Neutrophil (primary cell): ENCODE measurements at regions not wholly inside any gene's neighbourhood (a gene's known extent, or its start where the extent isn't known, plus 50 kb on each side); places are given as distances from the start of the nearest gene placed in this dataset.

Experiments
- H3K27ac ChIP-seq: fragments of 200-600 bp; sonication (generic); 2 replicates; pipeline ENCODE4 v1.5.1; 2016; ENCODE audit warnings: mild to moderate bottlenecking, moderate library complexity
- H3K27me3 ChIP-seq: fragments of 200-600 bp; sonication (generic); 2 replicates; pipeline ENCODE4 v1.6.0; 2016; ENCODE audit warnings: mild to moderate bottlenecking
- H3K36me3 ChIP-seq: fragments of 200-600 bp; sonication (generic); 2 replicates; pipeline ENCODE4 v1.5.1; 2017
- H3K4me1 ChIP-seq, 2 experiments: fragments of 200-600 bp in 1 of 2; sonication (generic) in 1 of 2; 1 replicate in 1 of 2; 2 replicates in 1 of 2; pipeline versions ENCODE4 v1.5.1 to v1.6.1; 2013 to 2016; ENCODE audit warnings: low read depth in 1 of 2, low read length in 1 of 2, mild to moderate bottlenecking in 1 of 2, moderate library complexity in 1 of 2; ENCODE audit not compliant: control insufficient read depth in 1 of 2, insufficient read depth in 1 of 2
- H3K4me3 ChIP-seq, 2 experiments: fragments of 200-600 bp in 1 of 2; sonication (generic) in 1 of 2; 1 replicate in 1 of 2; 2 replicates in 1 of 2; pipeline ENCODE4 v1.5.1; 2013 to 2016; ENCODE audit warnings: low read depth in 1 of 2, low read length in 1 of 2, mild to moderate bottlenecking in 1 of 2, moderate library complexity in 1 of 2
- H3K9me3 ChIP-seq: fragments of 200-600 bp; sonication (generic); 2 replicates; pipeline ENCODE4 v1.5.1; 2016
- TF ChIP-seq, protein P1 (sequence below): fragments of 200-600 bp; sonication (generic); IDR thresholded peaks from 2 replicates; pipeline ENCODE4 v1.5.1; 2016; ENCODE audit warnings: antibody characterized with exemption

DNA sequence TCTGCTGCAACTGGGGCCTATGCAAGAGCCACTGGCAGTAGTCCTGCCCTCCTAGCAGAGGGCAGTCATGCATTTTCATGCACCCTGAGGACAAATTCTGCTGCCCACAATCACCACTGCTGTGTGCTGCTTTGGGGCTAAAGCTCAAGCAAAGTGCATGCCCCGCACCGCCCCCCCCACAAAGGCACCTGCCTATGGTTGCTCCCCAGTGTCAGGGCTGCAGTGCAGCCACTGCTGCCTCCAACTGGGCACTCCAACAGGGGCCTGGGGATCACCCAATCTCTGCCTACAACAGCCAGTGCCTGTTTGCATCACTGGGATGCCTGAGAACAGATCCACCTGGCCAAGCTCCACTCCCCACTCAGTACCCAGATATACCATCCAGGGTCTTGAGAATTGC is 417.0 kb downstream of the HTR7 start:
- no peaks in the 10 kb centered on the region for H3K4me1 ChIP-seq
- H3K9me3 ChIP-seq = no peaks in the 10 kb centered on the region
- no peak overlapping the region for H3K27ac ChIP-seq
- no peaks in the 10 kb centered on the region for H3K27me3 ChIP-seq
- no peaks in the 10 kb centered on the region for H3K36me3 ChIP-seq
- TF ChIP-seq, protein P1, sequence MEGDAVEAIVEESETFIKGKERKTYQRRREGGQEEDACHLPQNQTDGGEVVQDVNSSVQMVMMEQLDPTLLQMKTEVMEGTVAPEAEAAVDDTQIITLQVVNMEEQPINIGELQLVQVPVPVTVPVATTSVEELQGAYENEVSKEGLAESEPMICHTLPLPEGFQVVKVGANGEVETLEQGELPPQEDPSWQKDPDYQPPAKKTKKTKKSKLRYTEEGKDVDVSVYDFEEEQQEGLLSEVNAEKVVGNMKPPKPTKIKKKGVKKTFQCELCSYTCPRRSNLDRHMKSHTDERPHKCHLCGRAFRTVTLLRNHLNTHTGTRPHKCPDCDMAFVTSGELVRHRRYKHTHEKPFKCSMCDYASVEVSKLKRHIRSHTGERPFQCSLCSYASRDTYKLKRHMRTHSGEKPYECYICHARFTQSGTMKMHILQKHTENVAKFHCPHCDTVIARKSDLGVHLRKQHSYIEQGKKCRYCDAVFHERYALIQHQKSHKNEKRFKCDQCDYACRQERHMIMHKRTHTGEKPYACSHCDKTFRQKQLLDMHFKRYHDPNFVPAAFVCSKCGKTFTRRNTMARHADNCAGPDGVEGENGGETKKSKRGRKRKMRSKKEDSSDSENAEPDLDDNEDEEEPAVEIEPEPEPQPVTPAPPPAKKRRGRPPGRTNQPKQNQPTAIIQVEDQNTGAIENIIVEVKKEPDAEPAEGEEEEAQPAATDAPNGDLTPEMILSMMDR = no peak
- no peak overlapping the region for H3K4me3 ChIP-seq

DNA sequence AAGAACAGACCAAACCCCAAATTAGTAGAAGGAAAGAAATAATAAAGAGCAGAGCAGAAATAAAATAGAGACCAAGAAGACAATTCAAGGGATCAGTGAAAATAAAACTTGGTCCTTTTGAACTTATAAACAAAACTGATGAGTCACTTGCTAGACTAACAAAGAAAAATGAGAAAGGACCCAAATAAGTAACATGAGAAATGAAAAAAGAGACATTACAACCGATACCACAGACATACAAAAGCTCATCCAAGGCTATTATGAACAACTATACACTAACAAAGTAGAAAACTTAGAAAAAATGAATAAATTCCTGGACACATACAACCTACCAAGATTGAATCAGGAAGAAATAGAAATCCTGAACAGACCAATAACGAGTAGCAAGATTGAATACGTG is 414.5 kb downstream of the HTR7 start:
- Histone ChIP-seq H3K4me1 (no peaks in the 10 kb centered on the region), H3K27me3 (no peaks in the 10 kb centered on the region), H3K27ac (no peak overlapping the region), H3K4me3 (no peak overlapping the region), H3K9me3 (no peaks in the 10 kb centered on the region), H3K36me3 (no peaks in the 10 kb centered on the region)
- TF ChIP-seq, protein P1 = no peak

DNA sequence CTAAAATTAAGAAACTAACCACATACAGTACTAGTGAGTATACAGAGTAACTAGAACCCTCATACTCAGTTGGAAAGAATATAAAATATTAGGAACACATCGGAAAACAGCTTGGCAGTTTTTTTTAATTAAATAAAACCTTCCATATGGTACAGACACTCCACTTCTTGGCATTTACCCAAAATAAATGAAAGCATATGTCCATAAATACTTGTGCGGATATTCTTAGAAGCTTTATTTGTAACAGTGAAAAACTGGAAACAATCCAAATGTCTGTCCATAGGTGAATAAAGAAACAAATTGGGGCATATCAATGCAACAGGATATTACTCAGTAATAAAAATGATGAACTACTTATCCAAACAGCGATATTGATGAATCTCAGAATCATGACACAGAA is 410.0 kb downstream of the HTR7 start:
- no peaks in the 10 kb centered on the region for H3K9me3 ChIP-seq
- TF ChIP-seq, protein P1 = no peak
- no peak overlapping the region for H3K4me3 ChIP-seq
- no peaks in the 10 kb centered on the region for H3K4me1 ChIP-seq
- H3K36me3 ChIP-seq = no peaks in the 10 kb centered on the region
- H3K27me3 ChIP-seq = no peaks in the 10 kb centered on the region
- H3K27ac ChIP-seq = no peak overlapping the region

DNA sequence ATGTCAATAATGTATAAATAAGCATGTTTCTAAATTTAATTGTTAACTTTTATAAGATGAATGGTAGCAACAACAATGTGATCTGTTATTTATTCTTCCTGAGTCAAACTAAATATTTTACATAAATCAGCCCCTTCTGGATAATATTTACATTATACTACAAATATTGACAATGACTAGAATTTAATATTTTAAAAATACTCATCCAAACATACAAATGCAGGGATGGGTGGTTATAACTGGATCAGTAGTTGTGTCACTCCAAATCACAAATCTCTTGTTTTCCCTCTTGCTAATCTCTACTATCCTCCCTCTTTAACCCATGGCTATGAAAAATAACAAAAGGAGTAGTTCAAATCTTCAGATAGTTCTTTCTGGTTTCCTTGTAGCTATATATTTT is 407.0 kb downstream of the HTR7 start:
- Histone ChIP-seq H3K27me3 (no peaks in the 10 kb centered on the region), H3K4me3 (no peak overlapping the region), H3K4me1 (no peaks in the 10 kb centered on the region), H3K9me3 (no peaks in the 10 kb centered on the region), H3K27ac (no peak overlapping the region), H3K36me3 (no peaks in the 10 kb centered on the region)
- TF ChIP-seq, protein P1 = no peak

DNA sequence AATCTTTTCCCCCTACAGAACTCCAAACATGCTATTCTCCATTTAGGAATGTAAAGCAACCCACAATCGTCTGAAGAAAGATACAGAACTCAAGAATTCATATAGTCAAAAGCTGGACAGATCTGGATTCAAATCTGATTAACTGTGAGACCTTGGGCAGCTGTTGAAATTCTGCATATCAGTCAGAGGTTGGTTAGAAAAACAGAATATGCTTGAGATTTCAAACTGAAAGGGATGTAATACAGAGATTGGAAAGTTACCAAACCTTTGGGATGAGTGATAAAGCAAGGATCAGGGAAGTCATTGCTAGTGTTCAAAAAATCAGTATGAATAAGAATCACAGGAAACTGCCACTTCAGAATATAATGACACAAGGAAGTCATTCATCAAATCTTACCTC is 406.6 kb downstream of the HTR7 start:
- Histone ChIP-seq H3K36me3 (no peaks in the 10 kb centered on the region), H3K27me3 (no peaks in the 10 kb centered on the region), H3K9me3 (no peaks in the 10 kb centered on the region), H3K27ac (no peak overlapping the region), H3K4me1 (no peaks in the 10 kb centered on the region), H3K4me3 (no peak overlapping the region)
- TF ChIP-seq, protein P1 = no peak

DNA sequence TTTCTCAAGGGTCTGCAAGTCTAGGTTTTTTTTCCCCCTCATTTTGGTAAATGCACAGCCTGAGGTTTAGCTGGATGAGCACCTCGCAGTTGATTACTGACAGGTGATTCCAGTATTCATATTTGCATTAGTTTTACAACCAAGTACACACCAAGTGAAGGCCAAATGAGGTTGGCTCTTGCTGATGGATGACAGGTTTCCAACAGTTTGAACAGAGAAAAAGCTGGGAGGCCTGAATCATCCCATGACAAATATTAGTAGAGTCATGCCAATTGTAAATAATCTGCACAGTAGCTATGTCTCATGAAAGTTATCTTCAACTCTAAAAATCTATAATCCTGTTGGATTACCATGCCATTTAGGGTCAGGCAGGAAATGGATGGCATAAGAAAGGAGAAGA is 399.8 kb downstream of the HTR7 start:
- Histone ChIP-seq H3K36me3 (no peaks in the 10 kb centered on the region), H3K4me1 (no peaks in the 10 kb centered on the region), H3K27me3 (no peaks in the 10 kb centered on the region), H3K4me3 (no peak overlapping the region), H3K9me3 (no peaks in the 10 kb centered on the region), H3K27ac (no peak overlapping the region)
- TF ChIP-seq, protein P1 = no peak
